Skeletal muscle satellite cell (primary cell): ENCODE measurements at regions not wholly inside any gene's neighbourhood (a gene's known extent, or its start where the extent isn't known, plus 50 kb on each side); places are given as distances from the start of the nearest gene placed in this dataset.

Experiments
- H3K27me3 ChIP-seq: 2 replicates; pipeline ENCODE4 v1.7.0; 2013; ENCODE audit warnings: low read length; ENCODE audit not compliant: control insufficient read depth, insufficient read depth
- H3K36me3 ChIP-seq: 2 replicates; pipeline ENCODE4 v1.7.0; 2013; ENCODE audit warnings: mild to moderate bottlenecking, control low read depth, low read length; ENCODE audit not compliant: insufficient read depth
- H3K4me1 ChIP-seq: 2 replicates; pipeline ENCODE4 v1.7.0; 2013; ENCODE audit warnings: low read length; ENCODE audit not compliant: control insufficient read depth, insufficient read depth
- H3K4me2 ChIP-seq: 2 replicates; pipeline ENCODE4 v1.7.0; 2013; ENCODE audit warnings: mild to moderate bottlenecking, low read length
- H3K4me3 ChIP-seq: 2 replicates; pipeline ENCODE4 v1.7.0; 2013; ENCODE audit warnings: low read length
- H3K9ac ChIP-seq: 2 replicates; pipeline ENCODE4 v1.7.0; 2013; ENCODE audit warnings: mild to moderate bottlenecking, low read depth, low read length, moderate library complexity
- H3K9me3 ChIP-seq: replicated peaks from 2 replicates; pipeline ENCODE4 v1.7.0; 2013; ENCODE audit warnings: mild to moderate bottlenecking, control low read depth, low read length

- H3K9ac ChIP-seq: no peak overlapping the region
Measured at GRCh38 chr3:61311044-61311443, 59.8 kb upstream of the FHIT start.

DNA sequence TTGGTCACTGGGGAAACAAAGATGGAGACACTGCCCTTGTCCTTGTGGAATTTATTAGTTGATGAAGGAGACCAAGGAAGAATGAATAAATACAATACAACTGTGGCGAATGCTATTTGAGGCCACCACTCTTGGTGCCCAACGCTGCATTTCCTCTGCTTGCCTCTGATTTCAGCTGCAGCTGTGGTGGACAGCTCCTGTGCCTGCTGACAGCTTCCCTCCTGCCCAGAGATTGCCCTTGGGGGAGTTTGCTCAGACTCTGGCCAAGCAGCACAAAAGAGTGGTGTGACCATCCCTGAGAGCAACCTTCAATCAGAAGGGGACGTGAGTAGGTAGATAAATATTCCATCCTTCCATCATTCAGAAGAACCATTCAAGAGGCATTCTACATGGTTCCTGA is 64.6 kb upstream of the FHIT start:
- Histone ChIP-seq H3K4me3 (no peak overlapping the region), H3K36me3 (no peaks in the 10 kb centered on the region), H3K4me1 (no peaks in the 10 kb centered on the region), H3K9ac (no peak overlapping the region), H3K9me3 (no peaks in the 10 kb centered on the region), H3K27me3 (no peaks in the 10 kb centered on the region), H3K4me2 (no peak overlapping the region)

More at GRCh38 chr3:61311044-61311443, 59.8 kb upstream of the FHIT start:
- Histone ChIP-seq H3K9me3 (no peaks in the 10 kb centered on the region), H3K4me3 (no peak overlapping the region), H3K27me3 (no peaks in the 10 kb centered on the region), H3K36me3 (no peaks in the 10 kb centered on the region), H3K4me2 (no peak overlapping the region), H3K4me1 (no peaks in the 10 kb centered on the region)

GRCh38 chr3:61323094-61323493 is 71.8 kb upstream of the FHIT start:
- no peak overlapping the region for H3K4me2 ChIP-seq
- H3K36me3 ChIP-seq: no peaks in the 10 kb centered on the region
- H3K27me3 ChIP-seq: no peaks in the 10 kb centered on the region
- H3K9ac ChIP-seq: no peak overlapping the region
- no peaks in the 10 kb centered on the region for H3K4me1 ChIP-seq
- no peaks in the 10 kb centered on the region for H3K9me3 ChIP-seq
- no peak overlapping the region for H3K4me3 ChIP-seq

DNA sequence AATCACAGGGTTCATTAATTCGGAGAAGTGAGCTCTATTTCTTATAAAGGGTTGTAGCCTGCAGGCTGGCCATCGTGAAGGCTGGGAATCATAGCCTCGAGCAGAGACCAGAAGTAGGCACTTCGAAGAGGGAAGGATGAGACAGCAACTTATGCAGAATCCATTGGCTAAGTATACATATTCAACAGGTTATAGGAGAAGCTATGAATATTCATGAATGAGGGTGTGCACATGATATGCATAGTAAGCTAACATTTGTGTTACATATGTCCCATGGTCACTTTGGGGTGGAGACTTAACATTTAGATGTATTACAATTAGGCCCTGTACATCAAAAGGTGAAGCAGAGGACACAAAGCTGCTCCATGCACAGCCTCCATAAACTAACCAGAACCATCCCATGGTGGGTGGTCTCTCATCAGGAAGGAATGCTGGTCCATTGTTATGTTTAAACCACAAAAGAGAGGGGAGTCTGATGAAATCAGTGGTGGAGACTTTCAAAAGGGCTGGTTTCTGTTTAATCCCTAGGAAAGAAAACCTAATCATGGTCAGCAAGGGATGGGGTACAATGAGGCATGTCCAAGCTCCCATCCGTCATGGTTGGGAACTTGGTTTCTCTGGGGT is 80.8 kb upstream of the FHIT start:
- H3K4me1 ChIP-seq: no peaks in the 10 kb centered on the region
- H3K36me3 ChIP-seq: no peaks in the 10 kb centered on the region
- H3K27me3 ChIP-seq: no peaks in the 10 kb centered on the region
- H3K4me2 ChIP-seq: no peak overlapping the region
- H3K4me3 ChIP-seq: no peak overlapping the region
- H3K9ac ChIP-seq: no peak overlapping the region
- H3K9me3 ChIP-seq: no peaks in the 10 kb centered on the region

- Histone ChIP-seq H3K36me3 (no peaks in the 10 kb centered on the region), H3K4me1 (no peaks in the 10 kb centered on the region), H3K4me2 (no peak overlapping the region)
Measured at GRCh38 chr3:61333192-61333961, 82.1 kb upstream of the FHIT start.

GRCh38 chr3:61334783-61335182 is 83.5 kb upstream of the FHIT start:
- Histone ChIP-seq H3K4me2 (no peak overlapping the region), H3K4me3 (no peak overlapping the region), H3K27me3 (no peaks in the 10 kb centered on the region), H3K9me3 (no peaks in the 10 kb centered on the region), H3K36me3 (no peaks in the 10 kb centered on the region), H3K4me1 (no peaks in the 10 kb centered on the region), H3K9ac (no peak overlapping the region)

More at GRCh38 chr3:61333192-61333961, 82.1 kb upstream of the FHIT start:
- Histone ChIP-seq H3K9ac (no peak overlapping the region), H3K27me3 (no peaks in the 10 kb centered on the region), H3K4me3 (no peak overlapping the region), H3K9me3 (no peaks in the 10 kb centered on the region)

DNA sequence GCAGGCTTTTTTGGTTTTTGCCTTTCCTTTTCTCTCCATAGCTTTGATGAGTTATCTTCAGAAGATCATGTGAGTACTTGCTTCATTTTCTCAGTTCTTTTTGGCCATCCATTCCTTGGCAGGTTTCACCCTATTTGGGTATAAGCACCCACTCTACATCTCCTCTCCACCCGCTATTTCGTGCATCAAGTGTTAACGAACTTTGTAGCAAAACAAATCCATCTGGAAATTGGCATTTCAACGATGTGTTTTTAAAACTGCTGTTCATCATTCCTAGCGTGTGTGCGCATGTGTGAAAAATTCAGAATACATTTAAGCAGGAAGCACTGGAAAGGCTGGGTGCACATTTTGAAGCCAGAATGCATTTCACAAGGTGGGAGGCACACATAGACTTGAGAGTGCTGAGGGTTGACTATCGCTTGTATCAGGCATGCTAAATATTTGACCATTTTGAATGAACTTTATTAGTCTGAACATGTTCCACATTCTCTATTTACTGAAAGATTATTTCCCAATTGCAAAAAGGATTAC is 89.7 kb upstream of the FHIT start:
- H3K4me2 ChIP-seq: no peak overlapping the region
- no peaks in the 10 kb centered on the region for H3K4me1 ChIP-seq
- H3K27me3 ChIP-seq: no peaks in the 10 kb centered on the region
- H3K9ac ChIP-seq: no peak overlapping the region
- no peaks in the 10 kb centered on the region for H3K9me3 ChIP-seq
- no peaks in the 10 kb centered on the region for H3K36me3 ChIP-seq
- no peak overlapping the region for H3K4me3 ChIP-seq

DNA sequence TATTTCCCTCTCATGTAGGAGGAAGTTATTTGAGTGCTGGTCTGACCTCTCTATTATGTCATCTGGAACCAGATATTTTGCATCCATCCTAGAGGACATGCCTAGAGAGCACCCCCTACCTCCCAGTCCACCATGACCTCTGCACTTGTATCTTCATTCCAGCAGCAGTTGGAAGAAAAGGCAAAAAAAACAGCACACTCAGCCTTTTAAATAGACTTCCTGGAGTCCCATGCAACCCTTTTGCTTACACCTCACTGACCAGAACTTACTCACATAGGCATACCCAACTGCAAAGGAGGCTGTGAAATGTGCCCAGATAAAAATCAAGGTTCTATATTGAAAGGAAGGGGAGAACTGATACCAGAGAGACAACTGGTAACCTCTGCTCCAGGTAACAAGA is 92.3 kb upstream of the FHIT start:
- Histone ChIP-seq H3K4me2 (no peak overlapping the region), H3K4me1 (no peaks in the 10 kb centered on the region), H3K4me3 (no peak overlapping the region), H3K27me3 (no peaks in the 10 kb centered on the region), H3K9me3 (no peaks in the 10 kb centered on the region), H3K36me3 (no peaks in the 10 kb centered on the region), H3K9ac (no peak overlapping the region)

DNA sequence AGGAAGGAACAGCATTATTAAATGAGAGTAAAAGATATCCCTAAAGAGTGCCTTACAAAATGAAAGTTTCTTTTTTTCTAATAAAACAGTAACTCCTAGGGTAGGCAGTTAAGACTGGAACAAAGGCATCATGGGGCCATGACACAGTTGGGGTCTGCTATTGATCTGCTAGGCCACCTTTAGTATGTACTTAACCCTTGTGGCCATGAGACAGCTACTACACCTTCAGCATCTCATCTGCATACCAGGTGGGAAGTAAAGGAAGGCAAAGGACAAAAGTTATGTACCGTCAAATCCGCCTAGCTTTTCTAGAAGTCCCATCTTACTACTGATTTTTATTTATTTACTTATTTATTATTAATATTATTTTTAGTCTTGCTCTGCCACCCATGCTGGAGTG is 93.8 kb upstream of the FHIT start:
- Histone ChIP-seq H3K9ac (no peak overlapping the region), H3K36me3 (no peaks in the 10 kb centered on the region), H3K4me1 (no peaks in the 10 kb centered on the region), H3K4me3 (no peak overlapping the region), H3K4me2 (no peak overlapping the region), H3K27me3 (no peaks in the 10 kb centered on the region), H3K9me3 (no peaks in the 10 kb centered on the region)

GRCh38 chr3:61347981-61348380 is 96.7 kb upstream of the FHIT start:
- Histone ChIP-seq H3K4me2 (no peak overlapping the region), H3K4me1 (no peaks in the 10 kb centered on the region), H3K9me3 (no peaks in the 10 kb centered on the region), H3K4me3 (no peak overlapping the region), H3K9ac (no peak overlapping the region), H3K36me3 (no peaks in the 10 kb centered on the region), H3K27me3 (no peaks in the 10 kb centered on the region)

DNA sequence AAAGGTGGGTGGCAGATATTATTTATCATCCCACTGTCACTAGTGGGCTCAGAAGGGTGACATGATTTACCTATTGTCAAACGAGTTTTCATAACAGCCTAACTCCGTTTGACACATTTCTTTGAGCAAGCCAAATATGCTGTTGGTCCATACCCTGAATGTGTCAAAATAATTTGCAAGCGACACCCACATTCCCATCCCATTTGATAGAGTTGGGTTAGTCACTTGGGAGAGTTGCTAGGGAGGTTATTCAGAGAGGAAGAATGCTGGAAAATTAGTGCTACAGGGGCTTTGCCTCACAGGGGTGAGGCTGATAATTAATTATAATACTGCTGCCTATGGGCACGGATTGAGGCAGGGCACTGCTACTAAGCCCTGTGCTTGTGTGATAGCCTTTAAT is 98.5 kb upstream of the FHIT start:
- Histone ChIP-seq H3K9me3 (no peaks in the 10 kb centered on the region), H3K27me3 (no peaks in the 10 kb centered on the region), H3K36me3 (no peaks in the 10 kb centered on the region), H3K4me3 (no peak overlapping the region), H3K4me2 (no peak overlapping the region), H3K4me1 (no peaks in the 10 kb centered on the region), H3K9ac (no peak overlapping the region)
